ENCODE measurements at regions not wholly inside any gene's neighbourhood (a gene's known extent, or its start where the extent isn't known, plus 50 kb on each side); places are given as distances from the start of the nearest gene placed in this dataset.

DNA sequence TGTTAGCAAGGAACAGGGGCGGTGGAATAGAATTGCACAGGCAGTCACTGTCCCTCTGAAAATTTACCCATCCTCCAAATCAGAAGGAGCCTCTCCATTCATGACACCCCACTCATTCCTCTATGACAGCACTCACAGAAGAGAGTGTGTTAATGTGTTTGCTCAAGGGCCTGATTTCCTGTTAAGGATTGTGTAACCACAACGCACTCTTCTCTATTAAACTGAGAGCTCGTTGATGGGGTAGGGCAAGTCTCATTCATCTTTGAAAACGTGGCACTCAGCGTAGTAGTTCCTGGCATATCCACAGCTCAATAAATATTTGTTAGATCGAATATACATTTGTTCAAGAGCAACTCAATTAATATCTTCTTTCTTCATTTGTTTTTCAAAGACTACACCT, 106.4 kb downstream of the VAPA start (continued):
- no peak for TF ChIP-seq POLR2AphosphoS5 (IDR thresholded peaks at IDR 0.05; ENCODE audit: low read depth, low read length)
- TF ChIP-seq EGR1 (IDR thresholded peaks at IDR 0.05; ENCODE audit: low read depth) = no peak
- no peak for TF ChIP-seq EZH2phosphoT487 (IDR thresholded peaks at IDR 0.05; ENCODE audit: borderline replicate concordance)

DNA sequence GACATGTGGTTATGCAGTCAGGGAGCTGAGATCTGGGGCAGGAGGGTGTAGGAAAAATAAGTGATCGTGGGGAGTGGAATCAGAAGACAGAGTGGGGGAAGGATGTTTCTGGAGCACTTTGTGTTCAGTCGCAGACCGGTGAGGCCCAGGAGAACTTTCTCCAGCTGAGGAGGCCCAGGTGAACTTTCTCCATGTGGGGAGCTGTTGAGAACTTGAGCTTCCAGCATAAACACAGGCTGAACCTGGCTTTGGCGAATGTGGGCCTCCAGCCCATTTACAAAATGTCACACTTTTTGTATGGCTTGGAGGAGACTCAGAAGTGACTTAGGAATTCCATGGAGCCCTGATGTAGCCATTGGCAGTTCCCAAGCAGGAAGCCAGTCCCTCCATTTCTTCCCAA, 108.5 kb downstream of the VAPA start:
- intact Hi-C loops (cut with micrococcal nuclease) = loop anchor here (10.0 kb wide), 1 partner anchor 282 kb away; no protein-coding TSS in a partner anchor
- Histone ChIP-seq H3K9me3 (ENCODE audit: control insufficient read depth in 1 of 2, insufficient read depth in 1 of 2, low read depth in 1 of 2, low read length in 2 of 2) (no peaks in the 10 kb centered on the region), H3K36me3 (ENCODE audit: control insufficient read depth in 1 of 2, insufficient read depth in 2 of 2, low read length in 2 of 2) (no peaks in the 10 kb centered on the region), H3K4me2 (ENCODE audit: low read length) (no peak overlapping the region), H3K4me3 (replicated peaks in 1 of 2; ENCODE audit: low read depth in 1 of 2, low read length in 2 of 2) (no peak overlapping the region), H4K20me1 (ENCODE audit: insufficient read depth) (no peaks in the 10 kb centered on the region), H3K27ac (ENCODE audit: low read depth, low read length) (no peak overlapping the region), H2AFZ (ENCODE audit: low read depth, low read length, poor library complexity, severe bottlenecking) (no peak overlapping the region), H3K4me1 (ENCODE audit: control insufficient read depth in 1 of 2, insufficient read depth in 2 of 2, low read length in 2 of 2) (no peaks in the 10 kb centered on the region), H3K27me3 (ENCODE audit: insufficient read depth, low read length) (no peaks in the 10 kb centered on the region), H3K79me2 (ENCODE audit: insufficient read depth, low read length) (no peaks in the 10 kb centered on the region), H3K9ac (ENCODE audit: low read length) (no peak overlapping the region), H3K9me2 (ENCODE audit: insufficient read depth) (no peaks in the 10 kb centered on the region)
- no peak for TF ChIP-seq POLR2AphosphoS5 (IDR thresholded peaks at IDR 0.05; ENCODE audit: low read depth, low read length)
- TF ChIP-seq TCF7L2 (IDR thresholded peaks at IDR 0.05; ENCODE audit: borderline replicate concordance, extremely low read depth, insufficient read depth, insufficient read length) = no peak
- no peak for TF ChIP-seq RAD21 (IDR thresholded peaks at IDR 0.05; ENCODE audit: low read depth)
- TF ChIP-seq SIN3A (IDR thresholded peaks at IDR 0.05; ENCODE audit: low read depth) = no peak
- TF ChIP-seq, protein P1, sequence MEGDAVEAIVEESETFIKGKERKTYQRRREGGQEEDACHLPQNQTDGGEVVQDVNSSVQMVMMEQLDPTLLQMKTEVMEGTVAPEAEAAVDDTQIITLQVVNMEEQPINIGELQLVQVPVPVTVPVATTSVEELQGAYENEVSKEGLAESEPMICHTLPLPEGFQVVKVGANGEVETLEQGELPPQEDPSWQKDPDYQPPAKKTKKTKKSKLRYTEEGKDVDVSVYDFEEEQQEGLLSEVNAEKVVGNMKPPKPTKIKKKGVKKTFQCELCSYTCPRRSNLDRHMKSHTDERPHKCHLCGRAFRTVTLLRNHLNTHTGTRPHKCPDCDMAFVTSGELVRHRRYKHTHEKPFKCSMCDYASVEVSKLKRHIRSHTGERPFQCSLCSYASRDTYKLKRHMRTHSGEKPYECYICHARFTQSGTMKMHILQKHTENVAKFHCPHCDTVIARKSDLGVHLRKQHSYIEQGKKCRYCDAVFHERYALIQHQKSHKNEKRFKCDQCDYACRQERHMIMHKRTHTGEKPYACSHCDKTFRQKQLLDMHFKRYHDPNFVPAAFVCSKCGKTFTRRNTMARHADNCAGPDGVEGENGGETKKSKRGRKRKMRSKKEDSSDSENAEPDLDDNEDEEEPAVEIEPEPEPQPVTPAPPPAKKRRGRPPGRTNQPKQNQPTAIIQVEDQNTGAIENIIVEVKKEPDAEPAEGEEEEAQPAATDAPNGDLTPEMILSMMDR (IDR thresholded peaks at IDR 0.05 in 2 of 3, conservative IDR thresholded peaks at IDR 0.05 in 1 of 3; ENCODE audit: borderline replicate concordance in 1 of 3, insufficient read depth in 1 of 3, low read depth in 2 of 3, low read length in 2 of 3) = no peak
- TF ChIP-seq EZH2phosphoT487 (IDR thresholded peaks at IDR 0.05; ENCODE audit: borderline replicate concordance) = no peak
- no peak for TF ChIP-seq ELF1 (IDR thresholded peaks at IDR 0.05; ENCODE audit: borderline replicate concordance, low read depth)
- no peak for TF ChIP-seq EZH2 (IDR thresholded peaks at IDR 0.05)
- TF ChIP-seq JUND (IDR thresholded peaks at IDR 0.05) = no peak
- no peak for TF ChIP-seq SRF (IDR thresholded peaks at IDR 0.05; ENCODE audit: low read depth)
- TF ChIP-seq ZFX (IDR thresholded peaks at IDR 0.05) = no peak
- TF ChIP-seq, protein P2, sequence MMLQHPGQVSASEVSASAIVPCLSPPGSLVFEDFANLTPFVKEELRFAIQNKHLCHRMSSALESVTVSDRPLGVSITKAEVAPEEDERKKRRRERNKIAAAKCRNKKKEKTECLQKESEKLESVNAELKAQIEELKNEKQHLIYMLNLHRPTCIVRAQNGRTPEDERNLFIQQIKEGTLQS (IDR thresholded peaks at IDR 0.05) = no peak
- ChIA-PET CTCF (no interaction called here), RAD21 (ENCODE audit: low non-redundant PET in 1 of 2, low total read pairs in 2 of 2, uncharacterized antibody in 2 of 2, unreplicated experiment in 2 of 2) (no interaction called here), POLR2A (no interaction called here)
- BruUV-seq (replicated peaks) = no TSS peak
- DNase-seq (ENCODE audit: low read depth, low spot score) (no peak), ATAC-seq (no peak)

All from HCT116 (cell line).